RWPE2 (cell line): ENCODE measurements at regions not wholly inside any gene's neighbourhood (a gene's known extent, or its start where the extent isn't known, plus 50 kb on each side); places are given as distances from the start of the nearest gene placed in this dataset.

Source experiments
- ATAC-seq: fragments of 200-7000 bp; cut with Tn5 transposase; 3 replicates; pipeline ENCODE4 v1.9.1; 2021; ENCODE audit warnings: low read depth
- DNase-seq: peaks from one replicate; pipeline ENCODE4 v3.0.0-alpha.2; 2020; ENCODE audit warnings: low spot score
- H3K27ac ChIP-seq: fragments of 450-650 bp; 2 replicates; pipeline ENCODE4 v1.5.1; 2017; ENCODE audit warnings: mild to moderate bottlenecking; ENCODE audit not compliant: poor library complexity, severe bottlenecking
- H3K27me3 ChIP-seq: fragments of 250-450 bp; sonication (Bioruptor Pico); 2 replicates; pipeline ENCODE4 v1.5.1; 2021; ENCODE audit warnings: mild to moderate bottlenecking, moderate library complexity; ENCODE audit not compliant: insufficient read depth, poor library complexity, severe bottlenecking
- H3K36me3 ChIP-seq: fragments of 250-450 bp; sonication (Bioruptor Pico); 2 replicates; pipeline ENCODE4 v1.5.1; 2020; ENCODE audit warnings: low read depth, mild to moderate bottlenecking, moderate library complexity
- H3K4me1 ChIP-seq: fragments of 250-450 bp; sonication (Bioruptor Pico); 2 replicates; pipeline ENCODE4 v1.5.1; 2021; ENCODE audit warnings: mild to moderate bottlenecking, moderate library complexity; ENCODE audit not compliant: insufficient read depth, poor library complexity, severe bottlenecking
- H3K4me3 ChIP-seq: fragments of 250-450 bp; sonication (Bioruptor Pico); 2 replicates; pipeline ENCODE4 v1.5.1; 2021; ENCODE audit warnings: mild to moderate bottlenecking, moderate library complexity; ENCODE audit not compliant: severe bottlenecking
- H3K9me3 ChIP-seq: fragments of 250-450 bp; sonication (Bioruptor Pico); 2 replicates; pipeline ENCODE4 v1.5.1; 2021; ENCODE audit warnings: mild to moderate bottlenecking, moderate library complexity; ENCODE audit not compliant: severe bottlenecking
- CTCF ChIP-seq: fragments of 450-650 bp; IDR thresholded peaks from one replicate; pipeline ENCODE4 v1.5.1; 2017; ENCODE audit warnings: mild to moderate bottlenecking, moderate library complexity; ENCODE audit not compliant: poor library complexity, severe bottlenecking

- no peak overlapping the region for H3K4me3 ChIP-seq
- TF ChIP-seq CTCF, result no peak
- H3K9me3 ChIP-seq, result no peaks in the 10 kb centered on the region
- no peaks in the 10 kb centered on the region for H3K36me3 ChIP-seq
- H3K4me1 ChIP-seq, result no peaks in the 10 kb centered on the region
- H3K27me3 ChIP-seq, result no peaks in the 10 kb centered on the region
- no peak overlapping the region for H3K27ac ChIP-seq
- DNase-seq (no peak), ATAC-seq (no peak)
These were observed 616.7 kb downstream of the RAPGEF2 start for GRCh38 chr4:159719531-159719930.

GRCh38 chr4:159722052-159722451, 619.2 kb downstream of the RAPGEF2 start:
- ATAC-seq (no peak), DNase-seq (no peak)
- no peaks in the 10 kb centered on the region for H3K27me3 ChIP-seq
- H3K9me3 ChIP-seq, result no peaks in the 10 kb centered on the region
- no peak for TF ChIP-seq CTCF
- no peak overlapping the region for H3K4me3 ChIP-seq
- no peak overlapping the region for H3K27ac ChIP-seq
- no peaks in the 10 kb centered on the region for H3K36me3 ChIP-seq
- H3K4me1 ChIP-seq, result no peaks in the 10 kb centered on the region

GRCh38 chr4:159722918-159723317, 620.0 kb downstream of the RAPGEF2 start:
- no peaks in the 10 kb centered on the region for H3K27me3 ChIP-seq
- no peak for DNase-seq
- H3K9me3 ChIP-seq, result no peaks in the 10 kb centered on the region
- no peak for ATAC-seq
- no peaks in the 10 kb centered on the region for H3K4me1 ChIP-seq
- no peaks in the 10 kb centered on the region for H3K36me3 ChIP-seq
- no peak overlapping the region for H3K27ac ChIP-seq
- TF ChIP-seq CTCF, result no peak
- H3K4me3 ChIP-seq, result no peak overlapping the region

GRCh38 chr4:159723341-159724048, 620.6 kb downstream of the RAPGEF2 start:
- Histone ChIP-seq H3K4me1 (no peaks in the 10 kb centered on the region), H3K4me3 (no peak overlapping the region), H3K36me3 (no peaks in the 10 kb centered on the region), H3K27me3 (no peaks in the 10 kb centered on the region), H3K27ac (no peak overlapping the region), H3K9me3 (no peaks in the 10 kb centered on the region)
- DNase-seq (no peak), ATAC-seq (peak; percentile 41; the same call in 1 of the 3 replicates)
- no peak for TF ChIP-seq CTCF

- Histone ChIP-seq H3K9me3 (no peaks in the 10 kb centered on the region), H3K27me3 (no peaks in the 10 kb centered on the region), H3K4me3 (no peak overlapping the region), H3K36me3 (no peaks in the 10 kb centered on the region), H3K27ac (no peak overlapping the region), H3K4me1 (no peaks in the 10 kb centered on the region)
- DNase-seq (no peak), ATAC-seq (no peak)
- TF ChIP-seq CTCF, result no peak
These were observed 622.7 kb downstream of the RAPGEF2 start for GRCh38 chr4:159725571-159725970.
